HG03045 (cell line): ENCODE measurements at regions not wholly inside any gene's neighbourhood (a gene's known extent, or its start where the extent isn't known, plus 50 kb on each side); places are given as distances from the start of the nearest gene placed in this dataset.
"Not testable (repeated sequence)": the region's sequence is repeated elsewhere in the genome, so short reads cannot be mapped to it uniquely, and the experiment has no call there.

ENCODE experiments used
- ATAC-seq: cut with Tn5 transposase; IDR thresholded peaks from one replicate; pipeline ENCODE4 v1.9.1; 2021; ENCODE audit warnings: mild to moderate bottlenecking, moderate library complexity; ENCODE audit not compliant: unreplicated experiment

DNA sequence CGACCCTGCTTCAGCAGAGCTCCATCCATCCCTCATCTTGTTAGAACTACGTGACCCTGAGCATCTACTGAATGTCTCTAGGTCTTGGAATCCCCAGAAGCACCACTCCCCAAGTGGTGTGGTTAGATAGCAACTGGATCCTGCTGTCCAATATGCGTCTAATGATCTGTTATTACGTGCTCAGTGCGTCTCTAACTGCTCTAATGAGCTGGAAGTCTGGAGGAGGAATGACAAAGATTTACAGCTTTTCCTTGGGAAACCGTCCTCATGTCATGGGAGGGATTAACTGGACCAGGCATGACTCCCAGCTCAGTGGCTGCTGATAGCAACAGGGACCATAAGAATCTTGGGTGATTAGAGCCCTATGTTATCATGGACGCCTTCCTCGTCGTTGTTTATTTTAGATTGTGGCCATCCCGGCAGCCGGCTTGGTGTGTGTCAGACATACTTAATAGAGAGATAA is 150.9 kb downstream of the HS3ST3B1 start:
- ATAC-seq: no peak

GRCh38 chr17:14448818-14449217 is 147.9 kb downstream of the HS3ST3B1 start:
- no peak for ATAC-seq

DNA sequence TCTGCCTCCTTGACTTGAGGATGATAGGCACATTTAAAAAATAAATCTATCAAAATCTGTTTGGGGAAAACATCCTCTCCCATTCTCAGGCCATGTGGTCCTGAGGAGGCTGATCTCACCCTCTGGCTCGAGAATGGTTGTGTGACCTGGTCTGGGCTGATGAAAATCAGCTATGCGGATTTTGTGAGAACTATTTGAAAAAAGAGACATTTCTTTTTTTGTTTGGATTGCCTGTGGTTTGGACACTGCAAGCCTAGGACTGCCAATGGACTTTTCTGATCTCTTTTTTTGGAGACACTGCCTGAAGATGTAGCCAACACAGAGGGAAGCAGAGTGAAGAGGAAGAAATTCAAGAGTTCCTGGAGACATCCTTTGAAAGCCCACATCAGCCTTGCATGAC is 145.9 kb downstream of the HS3ST3B1 start:
- ATAC-seq: no peak

- ATAC-seq: no peak
Observed at GRCh38 chr17:14444915-14445314, 144.0 kb downstream of the HS3ST3B1 start.

GRCh38 chr17:14442798-14443528 is 142.1 kb downstream of the HS3ST3B1 start:
- ATAC-seq: no peak

DNA sequence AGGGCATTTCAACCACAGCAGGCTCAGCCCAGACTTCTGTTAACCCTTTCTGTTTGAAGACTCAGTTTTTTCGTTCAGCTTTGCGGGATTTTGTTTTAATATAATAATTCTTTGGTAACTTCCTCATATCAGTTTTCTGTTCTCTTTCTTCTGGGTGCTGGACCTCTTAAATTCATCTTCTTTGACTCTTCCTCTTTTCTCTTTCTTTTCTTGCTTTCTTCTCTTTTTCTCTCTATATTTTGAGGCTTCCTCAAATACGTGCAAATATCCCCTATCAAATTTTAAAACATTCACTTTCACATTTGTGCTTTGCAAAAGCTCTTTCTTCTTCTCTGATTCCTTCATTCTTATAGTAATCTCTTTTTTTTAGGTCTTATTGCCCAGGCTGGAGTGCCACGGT is 136.3 kb downstream of the HS3ST3B1 start:
- no peak for ATAC-seq

DNA sequence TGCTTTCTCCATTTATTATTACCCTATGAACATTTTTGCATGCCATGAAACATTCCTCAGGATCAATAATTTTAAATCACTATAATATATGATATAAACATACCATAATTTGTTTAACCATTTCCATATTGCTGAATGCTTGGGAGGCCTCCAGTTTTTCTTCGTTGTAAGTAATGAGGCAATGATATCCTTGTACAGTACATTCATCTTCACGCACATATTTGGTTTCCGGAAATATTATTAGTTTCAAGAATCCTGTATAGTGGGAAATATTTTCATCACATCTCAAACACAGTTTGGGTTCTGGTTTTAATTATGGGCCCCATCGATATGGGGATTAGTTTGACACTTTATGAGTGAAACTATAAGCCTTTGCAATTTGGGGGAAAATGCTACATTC is 135.4 kb downstream of the HS3ST3B1 start:
- ATAC-seq: no peak

DNA sequence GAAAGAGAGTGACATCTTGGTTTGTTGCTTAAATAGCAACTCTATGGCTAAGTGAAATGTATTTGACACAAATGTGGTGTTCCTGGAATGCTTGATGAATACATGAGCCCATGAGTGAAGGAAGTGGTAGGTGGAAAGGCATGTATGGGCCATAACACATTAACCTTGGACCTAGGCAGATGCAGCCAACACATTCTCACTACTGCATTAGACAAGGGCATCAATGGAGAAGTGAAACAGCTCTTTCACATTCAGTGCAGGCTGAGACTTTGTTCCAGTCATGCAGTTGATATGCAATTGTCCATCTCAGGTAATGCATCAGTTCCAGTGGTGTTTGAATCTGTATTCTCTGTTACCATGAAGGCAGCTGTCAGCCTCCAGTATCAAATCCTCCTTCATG is 133.6 kb downstream of the HS3ST3B1 start:
- ATAC-seq: no peak

DNA sequence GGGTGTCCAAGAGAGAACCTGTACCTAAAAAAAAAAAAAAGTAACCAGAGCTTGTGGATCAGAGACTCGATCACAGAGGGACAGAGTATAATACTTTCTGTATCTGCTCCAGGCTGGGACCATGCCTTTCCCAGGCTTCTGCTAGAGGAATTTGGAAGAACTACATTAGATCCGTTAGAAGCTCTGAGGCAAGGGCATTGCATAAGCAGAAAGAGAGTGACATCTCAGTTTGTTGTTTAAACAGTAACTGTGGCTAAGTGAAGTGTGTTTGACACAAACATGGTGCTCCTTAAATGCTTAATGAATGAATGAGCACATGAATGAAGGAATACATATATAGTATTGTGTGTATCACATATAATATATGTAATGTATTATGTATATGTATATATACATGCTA is 131.2 kb downstream of the HS3ST3B1 start:
- no peak for ATAC-seq

- ATAC-seq: no peak
Observed at GRCh38 chr17:14429084-14429483, 128.2 kb downstream of the HS3ST3B1 start.

DNA sequence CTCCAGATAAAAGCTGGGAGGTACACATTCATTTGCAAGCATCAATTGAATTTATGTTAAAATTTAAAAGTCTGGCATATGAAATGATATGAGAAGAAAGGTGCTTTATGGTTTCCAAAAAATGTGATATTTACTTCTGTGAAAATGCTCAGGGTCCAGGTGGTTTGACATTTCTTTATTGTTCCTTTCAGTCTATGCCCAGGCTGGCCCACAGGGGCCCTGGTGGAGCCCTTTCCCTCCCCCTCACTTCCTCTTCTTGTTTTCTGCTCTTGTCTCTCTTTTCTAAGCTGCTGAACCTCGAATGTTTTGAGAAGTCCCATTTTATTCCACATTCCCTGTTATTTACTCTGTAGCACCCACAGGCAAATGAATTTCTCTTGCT is 127.8 kb downstream of the HS3ST3B1 start:
- no peak for ATAC-seq

- peak; percentile 59 for ATAC-seq
Observed at GRCh38 chr17:14427900-14428647, 127.2 kb downstream of the HS3ST3B1 start.

DNA sequence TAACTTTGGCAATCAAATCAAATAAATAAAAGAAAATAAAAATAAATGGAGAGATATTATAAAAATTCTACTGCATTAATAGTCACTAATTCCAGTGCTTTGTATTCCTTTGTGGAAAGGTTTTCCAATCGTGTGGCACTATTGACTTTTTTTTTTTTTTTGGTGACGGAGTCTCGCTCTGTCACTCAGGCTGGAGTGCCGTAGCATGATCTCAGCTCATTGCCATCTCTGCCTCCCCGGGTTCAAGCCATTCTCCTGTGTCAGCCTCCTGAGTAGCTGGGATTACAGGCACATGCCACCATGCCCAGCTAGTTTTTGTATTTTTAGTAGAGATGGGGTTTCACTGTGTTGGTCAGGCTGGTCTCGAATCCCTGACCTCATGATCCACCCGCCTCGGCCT is 122.3 kb downstream of the HS3ST3B1 start:
- not testable (repeated sequence) for ATAC-seq

- ATAC-seq: no peak
Observed at GRCh38 chr17:14417336-14417735, 116.5 kb downstream of the HS3ST3B1 start.

GRCh38 chr17:14409292-14409691 is 108.4 kb downstream of the HS3ST3B1 start:
- no peak for ATAC-seq

DNA sequence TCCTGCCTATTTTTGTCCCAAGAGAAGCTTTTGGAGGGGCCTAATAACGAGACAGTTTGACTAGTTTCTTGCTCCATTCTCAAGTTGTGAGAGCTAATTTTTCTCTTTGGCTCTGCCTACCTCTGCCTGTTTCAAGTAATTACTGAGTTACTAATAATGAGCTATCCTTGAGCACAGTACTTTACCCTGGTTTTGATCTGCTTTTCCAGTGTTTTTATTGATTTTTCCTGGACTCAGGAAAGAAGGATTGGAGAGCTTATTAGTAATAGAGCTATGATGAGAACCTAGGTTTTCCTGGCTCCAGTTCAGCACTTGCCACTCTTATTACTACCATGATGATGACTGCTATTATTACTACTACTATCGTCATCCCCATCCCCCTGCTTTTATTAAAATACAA is 106.7 kb downstream of the HS3ST3B1 start:
- no peak for ATAC-seq

- ATAC-seq: no peak
Observed at GRCh38 chr17:14405189-14405588, 104.3 kb downstream of the HS3ST3B1 start.
